ENCODE measurements at regions not wholly inside any gene's neighbourhood (a gene's known extent, or its start where the extent isn't known, plus 50 kb on each side); places are given as distances from the start of the nearest gene placed in this dataset.

- H3K9me3 ChIP-seq (ENCODE audit: control extremely low read depth in 1 of 3, control insufficient read depth in 2 of 3, insufficient read depth in 1 of 3, low read length in 2 of 3), result peaks cover 0 to 2% (median 0%) of the 10 kb centered on the region in 3 donors
- Mint-ChIP-seq H3K9me3 (ENCODE audit: insufficient read depth) (no peaks in the 10 kb centered on the region), H3K4me3 (no peak overlapping the region), H3K27me3 (no peaks in the 10 kb centered on the region), H3K4me1 (no peaks in the 10 kb centered on the region), H3K27ac (no peak overlapping the region)
- H3K27ac ChIP-seq (ENCODE audit: low read length in 2 of 2), result no peak overlapping the region
- DNase-seq, result no peak
- no peaks in the 10 kb centered on the region for H4K20me1 ChIP-seq (ENCODE audit: control insufficient read depth, insufficient read depth, low read length, poor library complexity, severe bottlenecking)
- no peaks in the 10 kb centered on the region for H3K4me1 ChIP-seq (ENCODE audit: control insufficient read depth in 2 of 2, insufficient read depth in 2 of 2, low read length in 2 of 2)
- ATAC-seq (ENCODE audit: low read depth), result no peak
- no peak overlapping the region for H3K9ac ChIP-seq (ENCODE audit: low read length)
- CTCF ChIA-PET, result no interaction called here
- no peaks in the 10 kb centered on the region for H3K27me3 ChIP-seq (replicated peaks in 1 of 4; ENCODE audit: control extremely low read depth in 1 of 4, control insufficient read depth in 3 of 4, insufficient read depth in 4 of 4, low read length in 3 of 4)
- intact Hi-C loops (cut with micrococcal nuclease), result no loop called here
- no peak overlapping the region for H3K4me3 ChIP-seq (ENCODE audit: control extremely low read depth in 1 of 5, extremely low read depth in 1 of 5, insufficient read depth in 1 of 5, low read depth in 2 of 5, low read length in 4 of 5)
- no peaks in the 10 kb centered on the region for H3K79me2 ChIP-seq (ENCODE audit: control insufficient read depth, insufficient read depth, low read length)
- TF ChIP-seq EZH2 (IDR thresholded peaks at IDR 0.05; ENCODE audit: borderline replicate concordance, insufficient read depth, low read depth, low read length, poor library complexity, severe bottlenecking) (no peak), CTCF (IDR thresholded peaks at IDR 0.05) (no peak)
- H3K4me2 ChIP-seq (replicated peaks; ENCODE audit: low read depth, low read length, poor library complexity, severe bottlenecking), result no peak overlapping the region
- POLR2A ChIA-PET, result no interaction called here
- no peaks in the 10 kb centered on the region for H3K36me3 ChIP-seq (replicated peaks in 1 of 2; ENCODE audit: control extremely low read depth in 1 of 2, control insufficient read depth in 1 of 2, extremely low read depth in 1 of 2, insufficient read depth in 2 of 2, low read length in 1 of 2)
- H2AFZ ChIP-seq (ENCODE audit: insufficient read depth, low read depth, low read length, poor library complexity, severe bottlenecking), result no peak overlapping the region
Observed at GRCh38 chrX:40853816-40854123, 118.4 kb upstream of the MED14 start.

- no peaks in the 10 kb centered on the region for H3K4me1 Mint-ChIP-seq
- no peak for DNase-seq
- Histone ChIP-seq H3K27me3 (replicated peaks in 1 of 4; ENCODE audit: control extremely low read depth in 1 of 4, control insufficient read depth in 3 of 4, insufficient read depth in 4 of 4, low read length in 3 of 4) (no peaks in the 10 kb centered on the region), H2AFZ (ENCODE audit: insufficient read depth, low read depth, low read length, poor library complexity, severe bottlenecking) (no peak overlapping the region), H3K36me3 (replicated peaks in 1 of 2; ENCODE audit: control extremely low read depth in 1 of 2, control insufficient read depth in 1 of 2, extremely low read depth in 1 of 2, insufficient read depth in 2 of 2, low read length in 1 of 2) (no peaks in the 10 kb centered on the region), H3K4me1 (ENCODE audit: control insufficient read depth in 2 of 2, insufficient read depth in 2 of 2, low read length in 2 of 2) (no peaks in the 10 kb centered on the region), H3K9me3 (ENCODE audit: control extremely low read depth in 1 of 3, control insufficient read depth in 2 of 3, insufficient read depth in 1 of 3, low read length in 2 of 3) (peaks cover 0 to 2% (median 0%) of the 10 kb centered on the region in 3 donors), H3K9ac (ENCODE audit: low read length) (no peak overlapping the region), H3K79me2 (ENCODE audit: control insufficient read depth, insufficient read depth, low read length) (no peaks in the 10 kb centered on the region), H3K4me3 (ENCODE audit: control extremely low read depth in 1 of 5, extremely low read depth in 1 of 5, insufficient read depth in 1 of 5, low read depth in 2 of 5, low read length in 4 of 5) (no peak overlapping the region), H3K27ac (ENCODE audit: low read length in 2 of 2) (no peak overlapping the region), H3K4me2 (replicated peaks; ENCODE audit: low read depth, low read length, poor library complexity, severe bottlenecking) (no peak overlapping the region), H4K20me1 (ENCODE audit: control insufficient read depth, insufficient read depth, low read length, poor library complexity, severe bottlenecking) (no peaks in the 10 kb centered on the region)
- no peaks in the 10 kb centered on the region for H3K27me3 Mint-ChIP-seq
- no peaks in the 10 kb centered on the region for H3K9me3 Mint-ChIP-seq (ENCODE audit: insufficient read depth)
- no peak for ATAC-seq (ENCODE audit: low read depth)
- ChIA-PET CTCF (no interaction called here), POLR2A (no interaction called here)
- H3K4me3 Mint-ChIP-seq, result no peak overlapping the region
- no peak for TF ChIP-seq EZH2 (IDR thresholded peaks at IDR 0.05; ENCODE audit: borderline replicate concordance, insufficient read depth, low read depth, low read length, poor library complexity, severe bottlenecking)
- no peak for TF ChIP-seq CTCF (IDR thresholded peaks at IDR 0.05)
- no peak overlapping the region for H3K27ac Mint-ChIP-seq
- intact Hi-C loops (cut with micrococcal nuclease), result no loop called here
- WGBS (ENCODE audit: insufficient coverage), result no CpG with 5 or more reads among the region's 1 CpG
Observed at GRCh38 chrX:40854242-40854641, 118.9 kb upstream of the MED14 start.

All from B cell (primary cell).